HEK293 (cell line): ENCODE measurements at regions not wholly inside any gene's neighbourhood (a gene's known extent, or its start where the extent isn't known, plus 50 kb on each side); places are given as distances from the start of the nearest gene placed in this dataset.

Experiments
- PRDM1 ChIP-seq: fragments of 450-650 bp; formaldehyde crosslinking; IDR thresholded peaks from 2 replicates; pipeline ENCODE4; 2016; ENCODE audit warnings: missing biosample characterization, missing genetic modification characterization
- ZNF202 ChIP-seq: fragments of 450-650 bp; formaldehyde crosslinking; IDR thresholded peaks from 2 replicates; pipeline ENCODE4 v1.5.1; 2016; ENCODE audit warnings: missing biosample characterization, missing genetic modification characterization, borderline replicate concordance
- TF ChIP-seq, protein P1 (sequence below): fragments of 450-650 bp; formaldehyde crosslinking; IDR thresholded peaks from 2 replicates; pipeline ENCODE4 v1.5.1; 2016; ENCODE audit warnings: missing biosample characterization, missing genetic modification characterization

DNA sequence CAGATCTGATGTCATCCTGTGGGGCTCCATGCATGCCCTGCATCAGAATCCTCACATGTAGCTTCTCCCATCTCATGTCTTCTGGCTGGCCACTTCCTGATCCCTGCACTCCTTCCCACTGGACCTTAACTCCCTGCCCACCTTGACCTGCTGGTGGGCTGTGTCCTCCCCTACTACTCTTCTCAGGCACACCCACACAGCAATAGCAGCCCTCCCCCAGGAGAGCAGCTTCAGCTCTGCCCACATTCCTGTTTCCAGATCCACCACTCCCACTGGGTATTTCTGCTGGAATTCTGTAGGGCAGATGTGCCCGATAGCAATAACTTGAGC, 137.0 kb upstream of the HS6ST1 start:
- TF ChIP-seq, protein P1, sequence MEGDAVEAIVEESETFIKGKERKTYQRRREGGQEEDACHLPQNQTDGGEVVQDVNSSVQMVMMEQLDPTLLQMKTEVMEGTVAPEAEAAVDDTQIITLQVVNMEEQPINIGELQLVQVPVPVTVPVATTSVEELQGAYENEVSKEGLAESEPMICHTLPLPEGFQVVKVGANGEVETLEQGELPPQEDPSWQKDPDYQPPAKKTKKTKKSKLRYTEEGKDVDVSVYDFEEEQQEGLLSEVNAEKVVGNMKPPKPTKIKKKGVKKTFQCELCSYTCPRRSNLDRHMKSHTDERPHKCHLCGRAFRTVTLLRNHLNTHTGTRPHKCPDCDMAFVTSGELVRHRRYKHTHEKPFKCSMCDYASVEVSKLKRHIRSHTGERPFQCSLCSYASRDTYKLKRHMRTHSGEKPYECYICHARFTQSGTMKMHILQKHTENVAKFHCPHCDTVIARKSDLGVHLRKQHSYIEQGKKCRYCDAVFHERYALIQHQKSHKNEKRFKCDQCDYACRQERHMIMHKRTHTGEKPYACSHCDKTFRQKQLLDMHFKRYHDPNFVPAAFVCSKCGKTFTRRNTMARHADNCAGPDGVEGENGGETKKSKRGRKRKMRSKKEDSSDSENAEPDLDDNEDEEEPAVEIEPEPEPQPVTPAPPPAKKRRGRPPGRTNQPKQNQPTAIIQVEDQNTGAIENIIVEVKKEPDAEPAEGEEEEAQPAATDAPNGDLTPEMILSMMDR (tag by site-specific recombination): no peak
- TF ChIP-seq ZNF202 (tag by site-specific recombination) (no peak), PRDM1 (tag by site-specific recombination) (no peak)
